ENCODE measurements at regions not wholly inside any gene's neighbourhood (a gene's known extent, or its start where the extent isn't known, plus 50 kb on each side); places are given as distances from the start of the nearest gene placed in this dataset.
"Not testable (repeated sequence)": the region's sequence is repeated elsewhere in the genome, so short reads cannot be mapped to it uniquely, and the experiment has no call there.

DNA sequence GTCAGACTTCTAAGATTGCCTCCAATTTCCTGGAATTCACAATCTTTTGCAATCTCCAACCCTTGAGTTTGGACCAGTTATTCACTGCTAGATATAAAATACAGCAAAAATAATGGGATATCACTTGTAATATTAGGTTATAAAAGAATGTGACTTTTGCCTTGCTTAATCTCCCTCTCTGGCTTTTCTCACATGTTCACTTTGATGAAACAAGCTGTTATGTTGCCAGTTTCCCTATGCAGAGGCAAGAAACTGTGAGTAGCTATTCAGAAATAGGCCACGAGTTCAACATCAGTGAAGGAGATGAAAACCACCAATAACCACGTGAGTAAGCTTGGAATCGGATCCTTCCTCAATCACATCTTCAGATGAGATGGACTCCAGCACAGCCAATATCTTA, 842.7 kb downstream of the RNF144A start:
- TF ChIP-seq, protein P1, sequence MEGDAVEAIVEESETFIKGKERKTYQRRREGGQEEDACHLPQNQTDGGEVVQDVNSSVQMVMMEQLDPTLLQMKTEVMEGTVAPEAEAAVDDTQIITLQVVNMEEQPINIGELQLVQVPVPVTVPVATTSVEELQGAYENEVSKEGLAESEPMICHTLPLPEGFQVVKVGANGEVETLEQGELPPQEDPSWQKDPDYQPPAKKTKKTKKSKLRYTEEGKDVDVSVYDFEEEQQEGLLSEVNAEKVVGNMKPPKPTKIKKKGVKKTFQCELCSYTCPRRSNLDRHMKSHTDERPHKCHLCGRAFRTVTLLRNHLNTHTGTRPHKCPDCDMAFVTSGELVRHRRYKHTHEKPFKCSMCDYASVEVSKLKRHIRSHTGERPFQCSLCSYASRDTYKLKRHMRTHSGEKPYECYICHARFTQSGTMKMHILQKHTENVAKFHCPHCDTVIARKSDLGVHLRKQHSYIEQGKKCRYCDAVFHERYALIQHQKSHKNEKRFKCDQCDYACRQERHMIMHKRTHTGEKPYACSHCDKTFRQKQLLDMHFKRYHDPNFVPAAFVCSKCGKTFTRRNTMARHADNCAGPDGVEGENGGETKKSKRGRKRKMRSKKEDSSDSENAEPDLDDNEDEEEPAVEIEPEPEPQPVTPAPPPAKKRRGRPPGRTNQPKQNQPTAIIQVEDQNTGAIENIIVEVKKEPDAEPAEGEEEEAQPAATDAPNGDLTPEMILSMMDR (conservative IDR thresholded peaks at IDR 0.05; ENCODE audit: low read depth, low read length) = no peak
- no peak for DNase-seq (ENCODE audit: low read depth)
- H3K4me3 ChIP-seq (ENCODE audit: low read length) = no peak overlapping the region

DNA sequence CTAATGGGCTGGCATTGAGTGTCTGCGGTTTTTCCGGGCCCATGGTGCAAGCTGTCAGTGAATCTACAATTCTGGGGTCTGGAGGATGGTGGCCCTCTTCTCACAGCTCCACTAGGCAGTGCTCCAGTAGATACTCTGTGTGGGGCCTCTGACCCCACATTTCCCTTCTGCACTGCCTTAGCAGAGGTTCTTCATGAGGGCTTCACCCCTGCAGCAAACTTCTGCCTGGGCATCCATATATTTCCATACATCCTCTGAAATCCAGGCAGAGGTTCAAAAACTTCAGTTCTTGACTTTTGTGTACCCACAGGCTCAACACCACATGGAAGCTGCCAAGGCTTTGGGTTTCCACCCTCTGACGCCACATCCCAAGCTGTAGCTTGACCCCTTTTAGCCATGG, 846.2 kb downstream of the RNF144A start:
- H3K4me3 ChIP-seq (ENCODE audit: low read length); DNase-seq (ENCODE audit: low read depth): not testable (repeated sequence)

DNA sequence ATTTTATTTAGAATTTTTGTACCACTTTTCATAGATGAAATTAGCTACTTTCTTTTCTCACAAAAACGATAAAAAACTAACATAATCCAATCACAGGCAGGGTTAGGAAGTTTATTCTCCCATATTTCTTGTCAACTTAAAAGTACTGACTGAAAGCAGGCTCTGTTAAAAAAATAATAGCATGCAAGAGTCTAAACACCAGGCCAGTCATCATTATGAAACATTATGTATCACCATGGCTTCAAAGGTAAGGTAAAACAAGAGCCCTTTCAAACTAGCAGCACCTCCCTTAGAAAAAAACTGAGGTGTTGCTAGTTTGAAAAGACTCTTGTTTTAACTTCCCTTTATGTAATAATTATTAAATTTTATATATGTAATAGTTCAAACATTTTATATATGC, 848.0 kb downstream of the RNF144A start:
- TF ChIP-seq, protein P1 (conservative IDR thresholded peaks at IDR 0.05; ENCODE audit: low read depth, low read length) = no peak
- no peak for DNase-seq (ENCODE audit: low read depth)

DNA sequence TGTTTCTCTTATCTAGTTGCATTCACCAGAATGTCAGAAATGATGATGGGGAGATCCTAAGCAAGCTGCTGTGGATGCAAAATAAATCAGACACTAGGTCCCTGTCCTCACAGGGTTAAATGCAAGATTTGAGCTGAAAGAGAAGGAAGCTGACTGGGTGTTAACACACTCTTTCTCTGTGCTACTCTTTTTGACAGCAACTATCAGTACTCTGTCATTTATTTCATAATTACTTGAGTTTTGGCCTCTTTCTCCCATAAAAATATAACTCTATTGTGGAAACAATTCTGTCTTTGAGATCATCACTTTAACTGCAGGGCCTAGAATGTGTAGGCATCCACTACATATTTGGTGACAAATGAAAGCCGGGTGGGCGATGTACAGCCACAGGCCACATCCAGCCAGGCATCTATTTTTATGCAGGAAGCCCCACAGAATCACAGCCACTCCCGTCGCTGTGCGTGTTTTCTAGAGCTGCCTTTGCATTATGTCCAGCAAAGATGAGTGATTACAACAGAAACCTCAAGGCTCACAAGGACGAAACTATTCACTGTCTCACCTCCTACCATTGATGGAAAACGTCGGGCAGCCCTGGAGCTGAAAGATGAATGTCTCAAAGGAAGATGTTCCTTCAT, 849.0 kb downstream of the RNF144A start:
- no peak for DNase-seq (ENCODE audit: low read depth)
- no peak overlapping the region for H3K4me3 ChIP-seq (ENCODE audit: low read length)

More for the DNA sequence above, 848.0 kb downstream of the RNF144A start:
- H3K4me3 ChIP-seq (ENCODE audit: low read length) = no peak overlapping the region

DNA sequence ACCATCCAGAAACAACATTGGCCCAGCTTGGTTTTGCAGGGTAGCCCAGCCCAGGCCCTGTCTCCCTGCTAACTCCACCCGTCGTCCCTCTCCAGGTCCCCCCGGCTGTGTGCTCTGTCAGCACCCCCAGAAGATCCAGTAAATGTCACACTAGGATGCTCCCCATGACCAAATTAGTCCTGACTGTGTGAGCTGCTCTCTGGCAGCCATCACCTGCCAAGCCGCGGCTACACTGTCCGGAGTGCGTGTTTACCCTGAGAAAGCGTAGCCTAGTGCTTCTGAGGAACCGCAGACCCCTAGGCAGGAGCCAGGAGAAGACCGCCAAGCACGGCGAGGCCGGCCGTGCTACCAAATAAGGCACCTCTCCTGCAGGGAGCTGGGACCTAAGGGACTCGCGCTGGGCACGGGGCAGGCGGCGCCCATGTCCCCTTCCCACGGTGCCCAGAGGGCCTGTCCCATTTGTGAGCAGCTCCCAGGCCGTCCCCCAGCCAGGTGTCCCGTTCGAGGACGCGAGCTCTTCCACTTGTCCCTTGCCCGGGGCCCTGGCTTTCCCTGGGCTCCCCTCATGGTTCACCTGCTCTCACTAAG, 849.9 kb downstream of the RNF144A start:
- TF ChIP-seq, protein P1 (conservative IDR thresholded peaks at IDR 0.05; ENCODE audit: low read depth, low read length) = no peak
- DNase-seq (ENCODE audit: low read depth) = no peak

More for the DNA sequence above, 849.0 kb downstream of the RNF144A start:
- TF ChIP-seq, protein P1 (conservative IDR thresholded peaks at IDR 0.05; ENCODE audit: low read depth, low read length) = no peak

DNA sequence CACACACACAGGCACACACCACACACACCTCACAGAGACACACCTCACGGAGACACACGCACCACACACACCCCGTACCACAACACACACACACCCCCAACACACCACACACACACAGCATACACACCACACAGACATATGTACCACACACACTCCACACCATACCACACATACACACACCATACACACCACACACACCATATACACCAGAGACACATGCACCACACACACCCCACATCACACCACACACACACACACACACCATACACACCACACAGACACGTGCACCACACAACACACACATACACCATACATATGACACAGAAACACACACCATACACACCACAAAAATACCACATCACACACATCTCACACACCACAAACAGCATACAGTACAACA, 850.7 kb downstream of the RNF144A start:
- DNase-seq (ENCODE audit: low read depth) = no peak
- H3K4me3 ChIP-seq (ENCODE audit: low read length) = no peak overlapping the region
- TF ChIP-seq, protein P1 (conservative IDR thresholded peaks at IDR 0.05; ENCODE audit: low read depth, low read length) = no peak

More for the DNA sequence above, 849.9 kb downstream of the RNF144A start:
- no peak overlapping the region for H3K4me3 ChIP-seq (ENCODE audit: low read length)

DNA sequence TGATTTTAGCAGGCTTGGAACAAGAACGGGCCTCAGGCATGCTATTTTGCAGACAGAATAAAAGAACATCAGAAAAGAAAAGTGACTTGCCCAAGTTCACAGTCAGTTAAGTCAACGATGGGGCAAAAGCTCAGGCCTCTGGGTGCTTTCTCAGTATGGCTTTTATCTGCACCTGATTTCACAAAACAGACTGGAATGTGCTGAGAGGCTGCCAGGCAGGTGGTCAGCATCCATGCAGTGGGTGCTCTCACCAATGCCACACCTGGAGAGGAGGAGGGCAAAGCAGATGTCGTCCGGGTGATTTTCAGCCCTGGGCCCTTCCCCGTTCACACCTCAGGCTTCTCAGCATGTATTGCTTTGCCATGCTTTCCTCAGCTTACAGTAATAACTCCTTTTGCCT, 854.6 kb downstream of the RNF144A start:
- TF ChIP-seq, protein P1 (conservative IDR thresholded peaks at IDR 0.05; ENCODE audit: low read depth, low read length) = no peak
- no peak overlapping the region for H3K4me3 ChIP-seq (ENCODE audit: low read length)
- DNase-seq (ENCODE audit: low read depth) = no peak

All from retinal pigment epithelial cell (primary cell).